GM13977 (cell line): ENCODE measurements at regions not wholly inside any gene's neighbourhood (a gene's known extent, or its start where the extent isn't known, plus 50 kb on each side); places are given as distances from the start of the nearest gene placed in this dataset.

Experiments used
- DNase-seq: peaks from one replicate; pipeline ENCODE4 v3.0.0; 2012; ENCODE audit warnings: low spot score
- in situ Hi-C: fragments of 300-500 bp; cut with MboI; formaldehyde crosslinking; loops from one replicate; pipeline ENCODE4 v1.12.0; 2022; ENCODE audit warnings: low sequenced_read_pairs, low pct_unique_long_range_greater_than_20kb, mixed read lengths, inconsistent platforms; ENCODE audit not compliant: unreplicated experiment
- TF ChIP-seq, protein P1 (sequence below): IDR thresholded peaks from 2 replicates; pipeline ENCODE4 v1.5.1; 2012; ENCODE audit warnings: mild to moderate bottlenecking, control low read depth; ENCODE audit not compliant: insufficient read depth; ENCODE audit errors: extremely low read depth, missing control alignments

DNA sequence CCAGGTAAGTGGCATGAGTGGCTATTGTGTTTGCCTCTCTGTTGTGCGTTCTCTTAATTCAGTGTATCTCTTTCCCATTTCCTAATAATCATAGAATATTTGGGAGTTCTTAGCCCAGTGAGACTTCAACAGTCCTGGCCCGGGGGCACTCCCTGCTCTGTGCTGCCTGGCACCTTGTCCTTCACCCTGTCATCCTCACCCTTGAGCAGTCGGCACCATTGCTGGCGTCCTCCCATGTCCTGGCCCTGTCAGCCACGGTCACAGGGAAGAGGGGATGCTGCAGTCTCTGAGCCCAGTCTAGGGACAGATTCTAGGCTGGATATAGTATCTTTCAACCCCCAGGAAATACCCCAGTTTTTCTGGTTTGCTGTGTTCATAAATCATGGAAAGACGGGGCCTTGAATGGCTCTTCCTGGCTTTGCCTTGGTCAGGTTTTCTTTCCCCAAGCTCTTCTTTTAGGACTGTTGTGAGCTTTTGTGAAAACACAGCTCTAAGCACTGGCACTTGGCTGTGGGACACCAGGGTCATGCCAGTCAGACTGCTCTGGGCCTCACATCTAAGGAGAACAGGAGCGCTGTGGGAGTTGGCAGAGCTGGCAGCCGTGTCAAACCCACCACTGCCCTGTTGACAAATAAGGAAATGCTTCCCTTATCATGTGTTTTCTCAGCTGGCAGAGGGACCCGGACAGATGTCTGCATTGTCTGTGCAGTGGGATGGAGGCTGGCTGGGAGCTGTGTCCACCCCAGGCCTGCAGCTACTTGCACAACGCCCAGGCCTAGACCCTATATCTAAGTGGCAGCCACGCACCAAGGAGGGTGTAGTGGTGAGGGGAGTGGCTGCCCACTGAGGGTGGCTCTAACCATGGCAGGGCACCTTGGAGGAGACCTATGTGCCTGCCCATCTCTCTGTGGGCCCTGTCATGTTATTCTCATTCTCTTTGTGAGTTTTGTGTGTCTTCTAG, 378.6 kb downstream of the ICE1 start:
- in situ Hi-C loops: no loop called here
- TF ChIP-seq, protein P1, sequence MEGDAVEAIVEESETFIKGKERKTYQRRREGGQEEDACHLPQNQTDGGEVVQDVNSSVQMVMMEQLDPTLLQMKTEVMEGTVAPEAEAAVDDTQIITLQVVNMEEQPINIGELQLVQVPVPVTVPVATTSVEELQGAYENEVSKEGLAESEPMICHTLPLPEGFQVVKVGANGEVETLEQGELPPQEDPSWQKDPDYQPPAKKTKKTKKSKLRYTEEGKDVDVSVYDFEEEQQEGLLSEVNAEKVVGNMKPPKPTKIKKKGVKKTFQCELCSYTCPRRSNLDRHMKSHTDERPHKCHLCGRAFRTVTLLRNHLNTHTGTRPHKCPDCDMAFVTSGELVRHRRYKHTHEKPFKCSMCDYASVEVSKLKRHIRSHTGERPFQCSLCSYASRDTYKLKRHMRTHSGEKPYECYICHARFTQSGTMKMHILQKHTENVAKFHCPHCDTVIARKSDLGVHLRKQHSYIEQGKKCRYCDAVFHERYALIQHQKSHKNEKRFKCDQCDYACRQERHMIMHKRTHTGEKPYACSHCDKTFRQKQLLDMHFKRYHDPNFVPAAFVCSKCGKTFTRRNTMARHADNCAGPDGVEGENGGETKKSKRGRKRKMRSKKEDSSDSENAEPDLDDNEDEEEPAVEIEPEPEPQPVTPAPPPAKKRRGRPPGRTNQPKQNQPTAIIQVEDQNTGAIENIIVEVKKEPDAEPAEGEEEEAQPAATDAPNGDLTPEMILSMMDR: no peak
- DNase-seq: no peak

DNA sequence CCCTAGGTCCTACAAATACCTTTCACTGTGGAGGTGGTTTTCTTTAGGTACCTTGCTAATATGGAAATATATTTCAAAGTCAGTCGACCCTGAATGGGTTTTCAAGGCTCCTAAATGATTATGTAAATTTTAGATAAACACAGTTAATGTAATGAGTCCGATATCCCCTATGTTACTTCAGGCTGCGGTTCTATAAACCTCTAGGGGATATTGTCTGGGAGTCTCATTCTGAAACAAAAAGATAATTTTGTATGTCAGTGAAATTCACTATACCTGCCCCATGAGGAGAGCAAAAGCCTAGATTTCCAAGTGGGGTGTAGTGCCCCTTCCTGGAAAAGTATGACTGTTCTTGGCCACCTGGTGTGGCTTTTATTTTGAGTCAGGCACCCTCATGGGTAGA, 377.3 kb downstream of the ICE1 start:
- DNase-seq: no peak
- in situ Hi-C loops: no loop called here
- TF ChIP-seq, protein P1: no peak

DNA sequence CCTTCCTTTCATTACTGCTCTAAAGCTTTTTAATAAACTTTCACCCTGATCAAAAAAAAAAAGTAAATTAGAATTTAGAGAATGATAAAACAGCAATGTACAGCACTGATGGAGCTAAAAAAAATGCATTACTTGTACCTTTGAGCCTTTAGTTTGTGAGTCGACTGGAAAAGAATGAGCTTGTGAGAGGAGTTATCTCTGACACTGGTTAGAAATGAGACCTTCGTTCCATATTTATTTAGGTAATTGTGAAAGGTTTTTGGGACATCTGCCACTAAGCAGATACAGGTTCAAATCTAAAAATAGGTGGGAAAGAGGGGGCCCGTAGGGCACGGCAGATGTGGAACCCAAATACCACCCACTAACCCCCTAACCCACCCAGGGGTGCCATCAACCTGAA, 376.8 kb downstream of the ICE1 start:
- in situ Hi-C loops: no loop called here
- DNase-seq: no peak
- TF ChIP-seq, protein P1: no peak

DNA sequence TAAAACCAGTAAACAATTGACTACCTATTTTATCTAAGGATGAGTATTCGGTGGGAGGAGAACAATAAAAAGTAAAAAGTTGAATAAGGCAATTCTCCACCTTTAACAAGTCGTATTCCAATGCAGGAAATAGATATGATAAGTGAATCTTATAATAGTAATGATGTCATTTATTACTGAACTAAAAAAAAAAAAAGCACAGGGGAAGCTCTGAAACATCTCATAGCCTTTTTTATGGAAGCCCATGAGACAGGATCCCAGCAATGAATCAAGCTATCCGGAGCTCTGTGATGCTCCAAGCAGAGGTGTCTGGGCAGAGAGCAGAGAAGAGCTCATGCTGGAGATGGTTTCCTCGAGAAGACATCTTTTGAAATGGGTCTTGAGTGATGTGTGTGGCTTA, 376.0 kb downstream of the ICE1 start:
- TF ChIP-seq, protein P1: no peak
- in situ Hi-C loops: no loop called here
- no peak for DNase-seq

DNA sequence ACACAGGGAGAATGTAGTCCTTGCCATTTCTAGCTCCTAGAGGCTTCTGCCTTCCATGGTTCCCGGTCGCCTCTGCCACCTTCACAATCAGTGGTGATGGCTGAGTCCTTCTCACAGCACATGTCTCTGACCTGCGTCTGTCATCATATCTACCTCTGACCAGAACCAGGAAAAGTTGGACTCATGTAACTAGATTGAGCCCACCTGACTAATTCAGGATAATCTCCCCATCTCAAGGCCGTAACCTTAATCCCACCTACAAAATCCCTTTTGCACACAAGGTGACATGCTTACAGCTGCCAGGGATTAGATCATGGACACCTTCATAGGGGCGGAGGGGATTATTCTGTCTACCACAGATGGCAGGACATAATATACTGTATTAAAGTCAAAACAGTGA, 375.6 kb downstream of the ICE1 start:
- in situ Hi-C loops: no loop called here
- TF ChIP-seq, protein P1: no peak
- no peak for DNase-seq

DNA sequence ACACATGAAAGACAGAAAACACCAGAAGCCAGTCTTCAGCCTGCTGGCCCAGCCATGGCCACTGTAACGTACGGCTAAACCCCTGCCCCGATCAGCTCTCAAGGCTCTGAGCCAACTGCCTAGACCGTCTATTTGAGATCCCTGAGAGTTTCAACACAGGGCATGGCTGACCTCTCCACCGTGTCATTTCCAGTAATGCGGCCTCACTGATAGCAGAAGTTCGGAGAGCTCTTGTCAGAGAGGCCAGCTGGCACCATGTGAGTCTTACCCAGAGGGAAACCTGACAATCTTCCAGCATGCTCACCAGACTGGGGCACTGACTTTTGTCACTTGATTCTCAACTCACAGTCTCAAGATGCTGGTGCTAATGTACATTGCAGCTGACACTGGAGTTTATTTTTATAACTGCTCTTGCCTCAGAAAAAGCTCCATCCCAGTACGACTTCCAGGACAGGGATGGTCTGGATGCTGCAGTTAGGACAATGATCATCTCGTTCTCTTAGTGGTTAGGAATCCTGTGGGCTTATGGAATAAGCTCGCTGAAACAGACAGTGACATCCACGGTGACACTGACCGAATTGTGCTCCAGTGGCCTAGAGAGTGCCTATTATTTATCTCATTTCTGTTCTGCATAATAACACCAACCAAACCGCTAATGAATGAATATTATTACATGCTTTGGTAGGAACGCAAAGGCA, 372.7 kb downstream of the ICE1 start:
- no peak for DNase-seq
- in situ Hi-C loops: no loop called here
- TF ChIP-seq, protein P1: no peak
